Breast epithelium (tissue), 3 donors: ENCODE measurements at regions not wholly inside any gene's neighbourhood (a gene's known extent, or its start where the extent isn't known, plus 50 kb on each side); places are given as distances from the start of the nearest gene placed in this dataset.
"Not testable (repeated sequence)": the region's sequence is repeated elsewhere in the genome, so short reads cannot be mapped to it uniquely, and the experiment has no call there.

Source experiments
- CTCF ChIP-seq, 3 donors: fragments of 450-650 bp; IDR thresholded peaks; one replicate each; pipeline ENCODE4 v1.5.1; 2016 to 2017; ENCODE audit warnings: antibody characterized with exemption in 3 of 3, mild to moderate bottlenecking in 3 of 3, moderate library complexity in 3 of 3
- POLR2AphosphoS5 ChIP-seq, 3 donors: sonication (generic); formaldehyde crosslinking; IDR thresholded peaks; one replicate each; pipeline ENCODE4 v1.6.1; 2017; ENCODE audit warnings: antibody characterized with exemption in 3 of 3

GRCh38 chr3:90206482-90206881 lies 1099.1 kb downstream of the EPHA3 start:
- TF ChIP-seq CTCF, POLR2AphosphoS5 (IDR thresholded peaks at IDR 0.05): not testable (repeated sequence)
